ENCODE measurements at regions not wholly inside any gene's neighbourhood (a gene's known extent, or its start where the extent isn't known, plus 50 kb on each side); places are given as distances from the start of the nearest gene placed in this dataset.
"Not testable (repeated sequence)": the region's sequence is repeated elsewhere in the genome, so short reads cannot be mapped to it uniquely, and the experiment has no call there.

DNA sequence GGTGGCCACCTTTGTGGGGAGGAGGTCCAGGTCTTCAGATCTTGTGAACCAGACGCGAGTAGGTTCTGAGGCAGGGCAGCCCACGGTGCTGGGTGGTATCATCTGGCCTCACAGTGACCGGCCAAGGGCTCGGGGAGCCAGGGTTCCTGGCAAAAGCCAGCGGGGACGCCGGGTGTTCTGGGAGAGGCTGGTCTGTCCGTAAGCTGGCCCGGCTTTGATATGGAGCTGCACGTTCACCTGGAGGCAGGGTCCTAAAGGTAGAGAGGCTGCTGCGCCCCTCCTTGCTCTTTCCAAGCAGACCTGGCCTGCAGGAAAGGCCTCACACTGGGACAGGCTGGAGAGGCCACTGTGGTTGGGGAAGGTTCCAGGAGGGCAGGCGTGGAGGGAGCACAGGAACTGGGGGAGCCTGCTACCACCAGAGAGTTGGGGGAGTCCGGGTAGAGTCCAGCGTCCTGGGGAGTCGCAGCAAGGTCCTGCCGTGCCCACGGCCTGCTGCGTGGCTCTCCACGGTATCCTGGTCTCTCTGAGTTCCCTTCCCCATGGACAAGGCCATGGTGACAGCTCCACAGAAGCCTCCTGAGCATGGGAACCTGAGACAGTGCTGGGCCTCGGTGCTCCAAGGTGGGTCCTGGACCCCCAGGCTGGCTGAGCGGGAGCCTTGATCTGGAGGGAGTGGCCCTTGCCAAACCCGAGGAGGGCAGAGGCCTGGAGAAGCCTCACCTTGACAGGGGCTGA, 452.4 kb upstream of the B3GAT1 start:
- no peak for DNase-seq

DNA sequence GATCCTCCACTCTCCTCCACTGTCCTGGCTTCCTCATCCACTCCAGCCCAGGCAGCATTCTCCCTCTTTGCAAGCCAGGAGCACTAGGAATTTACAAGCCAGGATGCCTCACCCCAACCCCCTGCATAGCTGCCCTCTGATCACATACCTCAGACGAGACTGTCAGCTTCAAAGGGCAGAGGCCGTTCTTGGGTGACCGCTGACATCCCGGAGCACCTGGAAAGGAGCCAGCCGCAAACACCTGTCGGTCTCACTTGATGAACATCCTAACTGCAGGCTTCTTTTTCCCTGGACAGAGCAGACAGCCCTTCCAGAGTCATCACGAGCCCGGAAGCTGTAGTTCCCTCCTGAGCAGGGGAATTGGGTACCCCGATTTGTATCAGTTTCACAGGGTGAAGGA, 451.3 kb upstream of the B3GAT1 start:
- no peak for DNase-seq

DNA sequence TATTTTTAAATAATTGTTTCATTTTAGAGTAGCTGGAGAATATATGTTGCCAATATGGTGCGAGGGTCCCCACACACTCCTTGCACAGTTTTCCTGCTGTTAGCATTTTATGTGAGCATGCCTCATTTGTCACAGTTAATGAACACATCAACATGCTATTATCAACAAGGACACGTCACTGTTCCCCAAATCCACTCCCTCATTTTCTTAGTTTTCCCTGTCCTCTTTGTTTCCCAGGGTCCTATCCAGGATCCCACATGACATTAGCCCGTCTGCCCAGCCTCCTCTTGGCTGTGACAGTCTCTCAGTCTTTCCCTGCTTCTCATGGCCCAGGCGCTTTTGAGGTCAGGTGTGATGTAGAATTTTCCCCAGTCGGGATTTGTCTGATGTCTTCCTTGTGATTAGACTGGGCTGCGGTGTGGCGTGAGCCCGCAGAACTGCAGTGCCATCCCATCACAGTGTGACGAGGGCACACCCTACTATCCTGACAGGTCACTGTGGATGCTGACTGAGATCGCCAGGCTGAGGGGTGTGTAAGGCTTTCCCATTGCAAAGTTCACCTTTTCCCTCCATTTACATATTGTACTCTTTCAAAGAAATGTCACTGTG, 450.6 kb upstream of the B3GAT1 start:
- DNase-seq: no peak

DNA sequence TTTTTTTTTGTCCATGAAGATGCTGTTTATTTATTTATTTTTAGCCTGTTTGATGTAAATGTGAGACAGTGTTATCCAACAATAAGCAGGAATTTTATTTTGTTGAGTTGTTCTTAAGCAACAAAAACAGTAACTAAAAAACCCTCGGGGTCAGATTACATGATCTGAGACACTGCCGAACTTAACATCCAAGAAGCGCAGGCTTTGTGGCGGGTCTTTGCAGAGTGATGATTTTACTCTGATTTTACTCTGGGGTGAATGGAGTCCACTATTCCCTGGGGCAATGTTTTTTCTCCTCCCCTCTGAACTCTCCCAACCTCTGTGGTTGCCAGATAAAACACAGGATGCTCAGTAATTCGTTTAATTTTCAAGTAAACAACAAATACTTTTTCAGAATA, 450.1 kb upstream of the B3GAT1 start:
- no peak for DNase-seq

DNA sequence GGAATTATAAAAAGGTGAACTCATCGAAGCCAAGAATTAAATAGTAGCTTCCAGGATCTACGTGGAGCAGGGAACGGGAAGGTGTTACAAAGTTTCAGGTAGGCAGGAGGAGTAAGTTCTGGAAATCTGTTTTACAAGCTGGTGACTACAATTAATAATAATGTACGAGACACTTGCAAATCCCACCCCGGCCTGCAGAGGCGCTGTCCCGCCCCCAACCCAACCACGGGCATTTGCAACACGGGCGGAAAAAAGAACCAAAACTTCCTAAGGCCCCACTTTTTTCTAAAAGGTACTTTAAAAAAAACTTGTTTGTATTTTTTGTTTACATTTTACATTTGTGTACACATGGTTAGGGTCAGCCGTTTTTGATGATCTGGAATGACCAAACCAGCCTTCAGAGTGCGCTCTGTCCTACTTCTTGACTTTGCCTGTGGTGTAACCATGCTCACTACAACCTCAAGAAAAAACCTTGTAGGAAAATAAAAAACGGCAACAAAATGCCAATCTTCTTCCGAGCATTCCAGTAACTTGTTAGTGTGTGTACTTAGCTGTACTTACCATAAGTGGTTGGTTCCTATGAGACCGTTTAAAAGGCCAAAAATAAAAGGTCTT, 449.6 kb upstream of the B3GAT1 start:
- DNase-seq: no peak

DNA sequence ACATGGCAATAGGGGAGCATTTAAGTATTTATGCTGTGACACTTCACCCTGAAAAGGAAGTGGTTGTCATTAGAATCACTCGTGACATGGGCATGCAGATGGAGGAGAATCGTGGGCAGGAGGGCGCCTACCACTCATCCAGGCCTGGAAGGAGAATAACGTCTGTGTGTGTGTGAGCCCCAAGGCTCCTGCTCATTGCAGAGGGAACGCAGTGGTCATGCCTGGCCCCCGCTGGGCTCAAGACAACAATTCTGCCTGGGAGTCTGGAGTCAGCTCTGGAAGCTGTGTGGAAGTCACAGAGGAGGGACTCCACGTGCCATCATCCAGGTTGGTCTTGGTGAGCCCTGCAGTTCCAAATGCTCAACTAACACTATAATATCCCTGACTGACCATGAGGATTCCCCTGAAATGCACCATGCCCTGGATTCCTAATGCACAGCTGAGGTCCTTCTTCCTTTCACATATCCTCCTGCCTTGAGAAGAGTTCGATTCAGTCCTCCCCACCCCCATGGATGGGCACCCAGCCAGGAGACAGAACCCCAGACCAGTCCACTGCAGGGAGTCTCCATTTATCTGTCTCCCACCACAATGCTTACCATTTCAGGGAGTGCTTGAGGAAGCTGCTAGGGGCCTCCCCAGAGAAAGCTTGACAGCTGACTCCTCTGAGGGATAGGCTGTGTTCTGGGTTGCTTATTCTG, 446.9 kb upstream of the B3GAT1 start:
- no peak for DNase-seq

DNA sequence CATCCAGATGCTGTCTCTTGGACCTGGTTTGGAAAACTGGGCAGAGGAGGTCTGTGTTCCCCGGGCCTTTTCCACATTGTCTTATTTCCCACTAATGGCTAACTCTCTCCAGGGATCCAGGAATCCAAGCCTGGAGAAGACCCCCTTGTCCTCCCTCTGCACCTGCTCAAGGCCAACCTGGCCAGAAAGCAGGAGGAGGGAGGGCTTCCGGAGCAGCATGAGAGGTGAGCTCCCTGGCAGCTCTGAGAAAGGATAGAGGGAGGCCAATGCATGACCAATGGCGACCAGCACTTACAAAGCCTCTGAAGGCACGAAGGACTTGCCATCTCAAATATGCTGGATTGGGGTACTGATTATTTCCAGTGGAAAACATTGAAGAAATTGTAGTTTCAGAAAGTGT, 445.0 kb upstream of the B3GAT1 start:
- no peak for DNase-seq

DNA sequence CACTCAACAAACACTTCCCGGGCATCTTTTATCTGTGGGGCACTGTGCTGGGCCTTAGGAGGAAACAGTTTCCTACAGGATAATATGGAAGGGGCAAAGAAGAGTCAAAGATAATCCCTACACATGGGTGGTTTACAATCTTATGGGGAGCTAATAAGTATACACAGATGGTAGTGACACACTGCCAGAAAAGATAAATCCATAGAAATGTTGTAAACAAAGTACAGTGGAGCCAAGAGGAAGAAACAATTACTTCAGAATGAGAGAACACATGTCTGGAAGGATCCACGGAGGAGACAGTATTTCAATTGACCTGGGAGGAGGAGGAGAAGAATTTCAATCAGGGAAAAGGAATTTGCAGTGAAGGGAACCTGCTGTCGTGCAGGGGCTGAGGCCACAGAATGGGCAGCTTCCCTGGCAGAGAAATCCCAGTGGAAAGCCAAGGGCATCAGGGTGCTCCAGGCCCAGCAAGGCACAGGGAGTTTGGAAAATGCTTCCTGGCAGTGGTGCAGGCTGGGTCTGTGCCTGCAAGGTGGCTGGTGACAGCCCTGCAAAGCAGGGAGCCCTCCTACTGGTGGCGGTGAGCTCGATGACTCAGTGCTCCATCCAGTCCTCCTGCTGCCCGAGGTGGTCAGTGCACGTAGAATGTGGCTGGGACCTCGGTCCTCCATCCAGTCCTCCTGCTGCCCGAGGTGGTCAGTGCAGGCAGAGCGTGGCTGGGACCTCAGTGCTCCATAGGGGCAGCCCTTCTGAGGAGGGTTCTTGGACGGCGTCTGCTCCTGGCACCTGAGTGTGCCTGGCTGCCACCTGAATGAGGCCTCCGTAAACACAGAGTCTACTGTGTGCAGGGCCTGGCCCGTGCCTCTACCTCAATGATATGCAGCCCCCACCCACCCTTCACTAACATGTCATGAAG, 444.3 kb upstream of the B3GAT1 start:
- no peak for DNase-seq

DNA sequence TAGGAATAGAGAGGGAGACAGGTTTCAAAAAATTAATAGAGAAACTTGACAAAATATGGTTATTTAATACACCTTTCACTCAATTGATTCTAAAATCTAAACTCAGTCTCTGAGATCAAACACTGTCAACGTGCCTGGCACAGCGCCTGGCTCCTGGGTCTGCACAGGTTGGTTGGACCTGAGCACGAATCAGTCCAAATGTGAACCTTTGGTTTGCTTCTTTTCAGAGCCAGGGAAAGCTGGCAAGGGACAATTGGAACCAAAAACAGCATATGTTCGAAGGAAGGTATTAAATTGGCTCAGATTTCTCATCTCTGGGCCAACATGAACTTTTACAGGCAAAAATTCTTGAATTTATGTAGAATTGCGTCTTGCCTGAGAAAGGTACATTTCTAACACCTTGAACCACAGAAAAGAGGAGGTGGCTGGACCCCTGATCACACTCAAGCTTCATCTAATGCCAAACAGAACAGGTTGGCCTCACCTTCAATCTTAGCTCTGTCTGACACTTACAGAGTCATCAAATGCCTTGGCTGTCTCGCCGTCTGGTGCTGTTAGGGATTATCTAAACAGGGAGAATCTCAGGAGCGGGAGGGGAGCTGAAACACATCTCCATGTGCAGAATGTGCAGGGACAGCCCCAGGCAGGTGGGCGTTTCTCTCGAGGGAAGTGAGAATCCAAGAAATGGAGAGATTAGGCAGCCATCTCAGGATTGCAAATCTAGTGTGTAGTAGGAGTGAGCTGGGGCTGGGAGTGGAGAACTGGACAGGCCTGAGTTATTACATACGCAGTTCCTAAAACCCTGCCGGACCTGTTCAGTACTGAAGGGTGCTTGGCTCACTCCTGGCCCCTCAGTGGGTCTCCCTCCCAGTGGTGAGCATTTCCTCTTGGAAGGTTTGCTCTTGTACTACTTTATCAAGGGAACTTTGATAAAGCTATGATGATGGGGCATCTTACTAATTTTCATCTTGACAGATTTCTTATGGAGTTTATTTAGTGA, 442.2 kb upstream of the B3GAT1 start:
- DNase-seq: no peak

DNA sequence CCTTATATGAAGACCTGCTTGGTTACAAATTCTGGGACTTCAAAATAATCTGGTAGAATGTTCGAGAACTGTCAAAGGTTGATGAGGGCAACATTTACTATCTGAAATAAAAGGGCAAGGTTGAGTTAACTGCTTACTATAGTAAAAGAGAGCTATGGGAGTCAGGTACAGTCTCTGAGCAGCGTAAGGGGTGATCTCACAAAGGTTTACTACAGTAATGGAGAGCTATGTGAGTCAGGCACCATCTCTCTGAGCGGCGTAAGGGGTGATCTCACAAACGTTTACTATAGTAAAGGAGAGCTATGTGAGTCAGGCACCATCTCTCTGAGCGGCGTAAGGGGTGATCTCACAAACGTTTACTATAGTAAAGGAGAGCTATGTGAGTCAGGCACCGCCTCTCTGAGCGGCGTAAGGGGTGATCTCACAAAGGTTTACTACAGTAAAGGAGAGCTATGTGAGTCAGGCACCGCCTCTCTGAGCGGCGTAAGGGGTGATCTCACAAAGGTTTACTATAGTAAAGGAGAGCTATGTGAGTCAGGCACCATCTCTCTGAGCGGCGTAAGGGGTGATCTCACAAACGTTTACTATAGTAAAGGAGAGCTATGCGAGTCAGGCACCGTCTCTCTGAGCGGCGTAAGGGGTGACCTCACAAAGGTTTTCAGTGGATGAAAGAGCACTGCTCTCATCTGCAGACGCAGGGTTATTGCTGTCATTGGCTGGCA, 439.6 kb upstream of the B3GAT1 start:
- DNase-seq: not testable (repeated sequence)

DNA sequence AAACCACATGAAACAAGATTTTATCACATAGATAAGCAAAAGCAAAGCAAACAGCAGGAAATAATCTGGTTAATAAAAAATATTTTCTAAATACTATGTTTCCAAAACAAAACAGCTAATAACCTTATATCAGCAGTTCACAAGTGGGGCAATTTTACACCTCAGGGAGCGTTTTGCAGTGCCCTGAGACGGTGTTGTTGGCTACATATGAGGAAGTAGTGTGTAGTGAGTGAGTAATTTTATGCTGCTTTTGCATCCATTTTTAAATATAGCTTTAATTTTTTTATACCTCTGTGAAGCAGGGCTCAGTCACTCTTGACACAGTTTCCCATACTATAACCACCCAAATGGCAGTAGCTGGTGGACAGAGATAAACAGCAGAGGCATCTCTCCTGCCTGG, 438.5 kb upstream of the B3GAT1 start:
- no peak for DNase-seq

DNA sequence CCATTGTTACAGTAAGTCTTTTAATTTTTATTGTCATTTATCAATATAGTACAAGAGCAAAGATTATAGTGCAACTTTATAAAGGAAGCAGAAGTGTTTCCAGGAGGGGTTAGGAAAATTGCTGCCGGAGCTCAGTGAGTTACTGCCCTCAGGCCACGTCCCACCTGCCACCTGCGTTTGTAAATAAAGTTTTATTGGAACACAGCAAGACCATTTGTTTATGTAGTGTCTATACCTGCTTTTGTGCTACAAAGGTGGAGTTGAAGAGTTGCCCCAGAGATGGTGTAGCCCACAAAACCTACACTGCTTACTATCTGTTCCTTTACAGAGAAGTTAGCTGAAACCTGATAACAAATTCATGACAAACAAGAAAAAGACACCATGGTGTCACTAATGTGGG, 437.8 kb upstream of the B3GAT1 start:
- DNase-seq: no peak

DNA sequence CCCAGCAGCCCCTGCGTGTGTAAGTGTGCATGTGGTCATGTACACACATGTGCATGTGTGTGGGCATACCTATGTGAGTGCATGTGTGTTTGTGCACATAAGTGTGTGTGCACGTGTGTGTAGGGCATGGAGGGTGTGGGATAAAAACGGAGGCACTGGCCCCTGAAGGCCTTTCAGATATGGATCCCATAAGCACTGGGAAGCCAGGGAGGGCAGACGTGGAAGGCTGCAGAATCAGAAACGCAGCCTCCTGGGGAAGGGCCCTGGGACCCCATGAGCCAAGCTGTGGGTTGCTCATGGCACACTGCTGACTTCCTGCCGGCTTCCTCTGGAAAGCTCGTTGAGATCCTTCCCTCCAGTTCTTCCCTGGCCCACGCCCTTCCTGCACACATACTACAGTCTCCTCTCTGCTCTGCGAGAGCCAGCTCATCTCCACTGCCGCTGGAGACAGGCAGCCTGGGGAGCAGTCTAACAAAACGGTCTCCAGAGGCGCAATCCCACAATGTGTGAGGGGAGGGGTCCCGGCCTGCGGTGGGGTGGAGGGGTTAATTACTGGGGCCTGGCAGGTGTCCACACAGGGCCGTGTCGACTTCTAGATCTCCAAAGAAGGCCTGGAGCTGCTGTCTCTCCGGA, 435.2 kb upstream of the B3GAT1 start:
- no peak for DNase-seq

DNA sequence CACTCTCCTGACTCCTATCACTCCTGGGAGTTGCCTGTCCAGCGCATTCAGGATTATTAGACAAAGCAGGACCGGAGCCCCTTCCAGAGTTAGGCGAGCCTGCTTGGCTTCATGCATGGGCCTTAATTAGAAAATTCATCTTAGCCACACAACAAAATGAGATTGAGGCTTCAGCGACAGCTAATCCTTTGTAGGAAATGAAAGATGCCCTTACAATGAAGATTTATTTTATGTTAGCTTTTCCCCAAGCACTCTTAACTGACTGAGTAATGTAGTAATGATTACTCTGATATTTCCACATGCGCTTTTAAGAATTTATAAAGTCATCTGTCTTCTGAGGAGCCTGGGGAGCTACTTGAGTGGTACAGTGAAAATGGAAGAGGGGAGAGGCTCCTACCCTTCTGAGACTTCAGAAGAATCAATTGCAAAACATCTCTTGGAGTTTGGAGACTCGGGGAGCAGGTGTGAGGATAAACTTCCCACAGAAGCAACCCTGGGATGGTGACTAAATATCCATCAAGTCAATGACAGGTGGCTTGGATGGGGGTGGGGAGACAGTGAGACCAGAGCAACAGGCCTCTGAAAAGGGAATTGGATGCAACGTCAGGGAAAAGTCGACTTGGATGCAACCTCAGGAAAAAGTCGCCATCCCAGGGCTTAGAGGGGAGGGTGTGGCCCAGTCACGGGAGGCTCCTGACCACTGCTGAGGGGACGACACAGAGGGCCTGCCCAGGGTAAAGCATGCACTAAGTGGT, 434.5 kb upstream of the B3GAT1 start:
- no peak for DNase-seq

DNA sequence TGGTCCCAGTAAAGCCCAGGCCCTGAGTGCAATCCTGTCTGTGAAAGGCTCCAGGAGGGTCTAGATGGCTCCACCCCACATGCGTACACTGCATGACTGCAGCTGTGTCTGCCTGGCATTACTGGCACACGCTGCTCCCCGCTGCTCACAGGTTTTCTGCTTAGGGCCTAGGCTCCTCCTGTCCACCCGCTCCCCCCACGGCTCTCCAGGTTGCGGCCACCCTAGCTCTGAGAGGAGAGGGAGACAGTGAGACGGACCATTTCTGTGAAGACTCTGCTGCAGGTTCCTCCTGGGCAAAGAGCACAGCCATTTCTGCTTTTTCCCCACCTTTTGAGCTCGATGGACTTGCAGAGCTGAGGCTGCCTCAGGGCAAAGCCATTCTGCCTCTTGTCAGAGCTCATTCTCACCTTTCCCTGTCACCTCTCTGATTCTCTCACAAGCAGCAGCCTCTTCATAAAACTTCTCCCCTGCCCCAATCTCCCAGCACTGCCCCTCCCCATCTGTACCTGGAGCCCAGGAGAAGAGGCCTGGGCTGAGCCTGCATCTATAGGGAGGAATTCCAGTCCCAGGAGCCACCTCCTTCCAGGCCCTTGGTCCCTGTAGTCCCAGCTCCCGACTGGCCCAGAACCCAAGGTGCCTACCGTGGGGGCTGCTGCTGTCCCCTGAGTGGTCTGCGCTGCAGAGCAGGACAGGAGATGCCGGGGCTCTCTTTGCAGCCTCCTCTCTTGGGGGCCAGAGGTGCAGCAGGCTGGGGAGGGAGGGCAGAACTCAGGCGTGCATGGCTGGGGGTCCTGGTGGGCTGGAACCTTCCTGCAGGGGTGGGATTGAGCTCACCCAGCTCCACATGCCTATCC, 433.7 kb upstream of the B3GAT1 start:
- no peak for DNase-seq

DNA sequence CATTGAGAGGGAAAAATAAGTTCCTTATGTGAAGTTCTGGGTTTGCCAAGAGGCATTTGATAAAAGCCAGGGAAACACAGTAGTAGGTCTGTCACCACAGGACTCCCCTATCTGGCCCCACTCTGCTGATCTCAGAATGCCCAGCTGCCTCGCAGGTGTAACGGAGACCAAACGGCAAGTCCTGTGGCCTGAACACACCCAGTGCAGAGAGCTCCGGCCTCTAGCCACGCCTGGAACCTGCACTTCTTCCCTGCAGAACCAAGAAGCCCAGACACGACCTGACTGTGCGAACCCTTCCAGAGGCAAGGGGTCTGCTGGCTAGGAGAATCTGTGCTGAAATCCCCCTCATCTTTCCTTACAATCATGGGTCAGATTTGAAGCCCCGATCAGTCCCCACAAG, 432.8 kb upstream of the B3GAT1 start:
- no peak for DNase-seq

DNA sequence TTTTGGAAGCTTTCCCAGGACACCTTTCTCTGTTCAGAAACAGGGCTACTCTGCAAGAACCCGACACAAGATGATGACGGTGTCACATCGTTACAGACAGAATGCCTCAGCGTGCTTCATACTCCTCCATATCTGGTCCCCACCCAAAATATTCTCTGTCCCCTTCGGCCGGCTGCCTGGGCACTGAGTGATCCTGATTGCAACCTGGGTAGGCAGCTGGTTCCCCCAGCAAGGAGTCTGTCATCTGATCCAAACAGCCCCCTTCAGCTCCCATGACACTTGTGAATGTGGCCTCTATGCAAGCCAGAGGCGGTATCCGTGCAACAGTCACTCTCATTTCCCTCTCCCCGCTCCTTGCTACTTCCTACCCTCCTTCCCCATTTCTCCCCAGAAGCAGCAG, 431.7 kb upstream of the B3GAT1 start:
- no peak for DNase-seq

DNA sequence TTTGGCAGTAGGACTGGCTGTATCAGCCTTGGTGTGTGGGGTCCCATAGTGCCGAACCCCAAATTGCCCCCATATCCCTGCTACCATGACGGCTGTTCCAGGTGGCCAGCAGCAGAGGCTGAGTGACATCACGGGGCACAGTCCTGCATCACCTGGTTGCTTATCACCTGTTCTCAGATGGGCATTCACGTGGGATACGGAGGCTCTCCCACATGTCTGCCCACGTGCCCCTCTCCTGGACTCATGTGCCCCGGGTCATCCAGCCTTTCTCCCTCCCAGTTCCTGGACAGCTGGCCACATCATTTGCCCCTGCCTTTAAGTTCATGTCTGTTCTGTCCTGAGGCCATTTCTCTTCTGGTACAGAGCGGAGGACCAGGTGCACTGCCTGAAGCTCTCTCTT, 431.0 kb upstream of the B3GAT1 start:
- no peak for DNase-seq

DNA sequence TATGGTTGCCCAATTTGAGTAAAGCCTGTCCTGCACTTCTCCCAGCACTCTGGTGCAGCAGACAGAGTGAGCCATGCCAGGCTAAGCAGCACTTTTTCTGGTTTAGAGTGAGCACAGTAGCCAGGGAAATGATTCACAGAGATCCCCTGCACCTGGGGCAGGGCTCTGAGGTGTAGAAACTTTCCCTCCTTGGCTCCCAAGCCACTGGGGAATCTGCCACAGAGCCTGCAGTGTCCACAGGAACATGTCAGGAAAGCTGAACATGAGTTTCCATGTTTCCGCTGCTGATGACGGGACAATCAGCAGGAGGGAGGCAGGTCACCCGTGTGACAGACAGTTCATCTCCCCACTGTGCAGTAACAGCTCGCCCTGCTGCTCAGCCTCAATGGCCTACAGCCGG, 429.9 kb upstream of the B3GAT1 start:
- no peak for DNase-seq

Data from NCI-H1417 (cell line).